ENCODE measurements at regions not wholly inside any gene's neighbourhood (a gene's known extent, or its start where the extent isn't known, plus 50 kb on each side); places are given as distances from the start of the nearest gene placed in this dataset.
A peak's percentile ranks its signal among the peaks of the same experiment; 100 is the strongest.
"Not testable (repeated sequence)": the region's sequence is repeated elsewhere in the genome, so short reads cannot be mapped to it uniquely, and the experiment has no call there.

DNA sequence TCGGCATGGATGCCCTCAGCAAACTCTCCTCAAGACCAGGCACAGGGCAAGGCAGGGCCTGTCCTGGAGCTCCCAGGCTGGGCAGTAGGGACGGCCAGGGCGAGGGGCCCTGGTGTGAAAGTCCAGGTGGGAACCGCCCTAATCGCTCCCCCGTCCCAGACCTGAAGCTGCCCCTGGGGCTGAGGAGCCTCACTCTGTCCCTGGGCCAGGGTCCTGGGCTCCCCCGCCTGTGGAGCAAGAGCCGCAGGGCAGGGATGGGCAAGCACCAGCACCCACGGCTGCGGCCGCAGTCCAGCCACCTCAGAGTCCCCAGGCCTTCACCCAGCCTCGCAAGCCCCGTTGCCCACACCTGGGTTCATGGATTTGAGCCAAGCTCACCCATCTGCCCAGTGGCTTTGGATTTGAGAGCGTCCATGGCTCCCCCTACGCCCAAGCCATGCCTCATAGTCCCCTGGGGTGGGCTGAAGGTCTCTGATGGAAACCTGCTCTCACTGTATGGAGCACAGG is 102.4 kb upstream of the C14orf180 start:
- Histone ChIP-seq H3K27ac (ENCODE audit: low read length) (no peak overlapping the region), H3K36me3 (ENCODE audit: control insufficient read depth, insufficient read depth, low read length) (no peaks in the 10 kb centered on the region), H3K4me1 (ENCODE audit: control insufficient read depth, insufficient read depth, low read length) (no peaks in the 10 kb centered on the region), H3K9me3 (replicated peaks; ENCODE audit: control insufficient read depth, low read depth, low read length) (peaks cover 6% of the 10 kb centered on the region), H3K4me3 (ENCODE audit: low read length) (no peak overlapping the region), H3K27me3 (ENCODE audit: control insufficient read depth, insufficient read depth, low read length) (peaks cover 28% of the 10 kb centered on the region)
- DNase-seq: no peak
- WGBS (ENCODE audit: insufficient coverage): 87% methylated on average over 13 of the region's 15 CpGs

DNA sequence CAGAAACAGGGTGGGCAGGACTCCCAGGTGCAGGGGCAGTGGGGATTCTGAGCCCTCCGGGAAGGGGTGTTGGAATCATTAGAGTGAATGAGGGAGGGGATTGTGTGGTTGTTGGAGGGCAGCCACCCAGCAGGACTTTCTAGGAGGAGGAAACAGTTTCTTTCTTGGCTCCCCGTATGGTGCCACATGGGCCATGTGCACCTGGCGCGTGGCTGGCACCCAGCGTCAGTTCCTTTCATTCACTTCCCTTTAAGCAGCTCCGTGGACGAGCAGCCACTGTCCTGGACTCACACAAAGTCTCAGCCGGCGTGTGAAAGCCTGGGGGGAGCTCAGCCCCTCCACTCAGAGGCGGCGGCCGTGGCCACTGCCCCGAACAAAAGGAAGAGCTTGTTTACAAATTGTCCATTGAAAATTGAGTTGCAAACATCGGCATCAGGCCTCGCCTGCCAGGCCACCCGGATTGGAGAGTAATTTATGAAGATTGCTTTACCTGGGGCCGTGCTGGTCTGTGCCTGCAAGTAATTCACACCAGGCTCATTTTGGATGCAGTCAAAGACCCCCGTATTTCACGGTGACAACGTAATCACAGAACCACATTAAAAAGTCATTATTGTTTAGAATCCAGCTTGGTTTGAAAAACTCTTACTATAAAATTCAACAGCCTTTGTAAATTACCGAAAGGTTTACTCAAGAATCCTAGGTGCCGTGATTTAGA is 101.7 kb upstream of the C14orf180 start:
- H3K9me3 ChIP-seq (replicated peaks; ENCODE audit: control insufficient read depth, low read depth, low read length): peaks cover 6% of the 10 kb centered on the region

DNA sequence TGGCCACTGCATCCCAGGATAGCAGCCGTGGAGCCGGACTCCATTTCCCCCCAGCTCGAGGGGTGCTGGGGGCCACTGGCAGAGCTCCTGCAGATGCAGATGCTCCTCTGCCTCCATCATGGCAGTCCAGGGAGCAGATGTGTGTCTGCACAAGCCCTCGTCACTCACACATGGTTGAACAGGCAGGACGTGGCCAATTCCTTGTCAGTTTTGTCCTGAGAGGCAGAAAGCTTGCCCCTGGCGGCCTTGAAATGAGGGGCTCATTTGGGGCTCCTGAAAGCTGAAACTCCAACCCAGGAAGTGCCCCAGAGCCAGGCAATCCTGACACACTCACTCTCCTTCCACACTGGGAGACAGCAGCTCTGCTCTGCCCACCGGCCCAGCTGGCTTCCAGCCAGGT is 100.9 kb upstream of the C14orf180 start:
- Histone ChIP-seq H3K9me3 (replicated peaks; ENCODE audit: control insufficient read depth, low read depth, low read length) (peaks cover 6% of the 10 kb centered on the region), H3K27ac (ENCODE audit: low read length) (no peak overlapping the region), H3K27me3 (ENCODE audit: control insufficient read depth, insufficient read depth, low read length) (peaks cover 29% of the 10 kb centered on the region), H3K4me3 (ENCODE audit: low read length) (no peak overlapping the region), H3K4me1 (ENCODE audit: control insufficient read depth, insufficient read depth, low read length) (no peaks in the 10 kb centered on the region), H3K36me3 (ENCODE audit: control insufficient read depth, insufficient read depth, low read length) (no peaks in the 10 kb centered on the region)
- DNase-seq: no peak
- 24% methylated on average over 7 of the region's 7 CpGs for WGBS (ENCODE audit: insufficient coverage)

More for the DNA sequence above, 101.7 kb upstream of the C14orf180 start:
- H3K36me3 ChIP-seq (ENCODE audit: control insufficient read depth, insufficient read depth, low read length): no peaks in the 10 kb centered on the region
- no peak overlapping the region for H3K27ac ChIP-seq (ENCODE audit: low read length)
- no peak for DNase-seq
- no peak overlapping the region for H3K4me3 ChIP-seq (ENCODE audit: low read length)
- WGBS (ENCODE audit: insufficient coverage): 22% methylated on average over 16 of the region's 22 CpGs
- H3K27me3 ChIP-seq (ENCODE audit: control insufficient read depth, insufficient read depth, low read length): peaks cover 28% of the 10 kb centered on the region
- no peaks in the 10 kb centered on the region for H3K4me1 ChIP-seq (ENCODE audit: control insufficient read depth, insufficient read depth, low read length)

- Histone ChIP-seq H3K9me3 (replicated peaks; ENCODE audit: control insufficient read depth, low read depth, low read length) (peaks cover 6% of the 10 kb centered on the region), H3K27ac (ENCODE audit: low read length) (no peak overlapping the region), H3K4me3 (ENCODE audit: low read length) (no peak overlapping the region), H3K27me3 (ENCODE audit: control insufficient read depth, insufficient read depth, low read length) (peaks cover 23% of the 10 kb centered on the region), H3K4me1 (ENCODE audit: control insufficient read depth, insufficient read depth, low read length) (no peaks in the 10 kb centered on the region), H3K36me3 (ENCODE audit: control insufficient read depth, insufficient read depth, low read length) (no peaks in the 10 kb centered on the region)
- WGBS (ENCODE audit: insufficient coverage): 83% methylated on average over 7 of the region's 10 CpGs
- no peak for DNase-seq
Measured at GRCh38 chr14:104479901-104480300, 99.7 kb upstream of the C14orf180 start.

GRCh38 chr14:104481323-104481722 is 98.2 kb upstream of the C14orf180 start:
- Histone ChIP-seq H3K9me3 (replicated peaks; ENCODE audit: control insufficient read depth, low read depth, low read length) (peaks cover 6% of the 10 kb centered on the region), H3K27ac (ENCODE audit: low read length) (no peak overlapping the region), H3K4me1 (ENCODE audit: control insufficient read depth, insufficient read depth, low read length) (no peaks in the 10 kb centered on the region), H3K4me3 (ENCODE audit: low read length) (no peak overlapping the region), H3K36me3 (ENCODE audit: control insufficient read depth, insufficient read depth, low read length) (no peaks in the 10 kb centered on the region), H3K27me3 (ENCODE audit: control insufficient read depth, insufficient read depth, low read length) (peaks cover 16% of the 10 kb centered on the region)
- no peak for DNase-seq
- WGBS (ENCODE audit: insufficient coverage): 92% methylated on average over 7 of the region's 10 CpGs

GRCh38 chr14:104482017-104482416 is 97.5 kb upstream of the C14orf180 start:
- H3K9me3 ChIP-seq (replicated peaks; ENCODE audit: control insufficient read depth, low read depth, low read length); H3K4me3 ChIP-seq (ENCODE audit: low read length); H3K4me1 ChIP-seq (ENCODE audit: control insufficient read depth, insufficient read depth, low read length); H3K36me3 ChIP-seq (ENCODE audit: control insufficient read depth, insufficient read depth, low read length); DNase-seq; H3K27ac ChIP-seq (ENCODE audit: low read length): not testable (repeated sequence)
- peaks cover 14% of the 10 kb centered on the region for H3K27me3 ChIP-seq (ENCODE audit: control insufficient read depth, insufficient read depth, low read length)
- WGBS (ENCODE audit: insufficient coverage): 74% methylated on average over 6 of the region's 9 CpGs

- H3K36me3 ChIP-seq (ENCODE audit: control insufficient read depth, insufficient read depth, low read length): no peaks in the 10 kb centered on the region
- H3K4me3 ChIP-seq (ENCODE audit: low read length): no peak overlapping the region
- peaks cover 5% of the 10 kb centered on the region for H3K27me3 ChIP-seq (ENCODE audit: control insufficient read depth, insufficient read depth, low read length)
- no peak for DNase-seq
- no peaks in the 10 kb centered on the region for H3K4me1 ChIP-seq (ENCODE audit: control insufficient read depth, insufficient read depth, low read length)
- peaks cover 4% of the 10 kb centered on the region for H3K9me3 ChIP-seq (replicated peaks; ENCODE audit: control insufficient read depth, low read depth, low read length)
- 84% methylated on average over 17 of the region's 18 CpGs for WGBS (ENCODE audit: insufficient coverage)
- H3K27ac ChIP-seq (ENCODE audit: low read length): no peak overlapping the region
Measured at GRCh38 chr14:104486222-104486923, 93.2 kb upstream of the C14orf180 start.

DNA sequence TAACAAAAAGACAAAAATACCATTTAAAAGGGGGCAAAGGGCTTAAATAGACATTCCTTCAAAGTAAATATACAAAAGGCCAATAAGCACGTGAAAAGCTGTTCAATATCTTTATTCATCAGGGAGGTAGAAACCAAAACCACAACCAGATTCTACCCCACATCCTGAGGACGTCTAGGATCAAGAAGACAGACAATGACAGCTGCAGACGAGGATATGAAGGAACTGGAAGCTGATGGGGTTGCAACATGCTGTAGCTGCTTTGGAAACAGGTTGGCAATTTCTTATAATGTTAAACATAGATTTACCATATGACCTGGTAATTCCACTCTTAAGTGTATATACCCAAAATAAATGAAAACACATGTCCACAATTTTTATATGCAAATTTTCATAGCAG is 85.1 kb upstream of the C14orf180 start:
- no CpG with 5 or more reads among the region's 3 CpGs for WGBS (ENCODE audit: insufficient coverage)
- Histone ChIP-seq H3K4me3 (ENCODE audit: low read length) (no peak overlapping the region), H3K36me3 (ENCODE audit: control insufficient read depth, insufficient read depth, low read length) (no peaks in the 10 kb centered on the region), H3K27me3 (ENCODE audit: control insufficient read depth, insufficient read depth, low read length) (no peaks in the 10 kb centered on the region), H3K27ac (ENCODE audit: low read length) (no peak overlapping the region), H3K9me3 (replicated peaks; ENCODE audit: control insufficient read depth, low read depth, low read length) (peaks cover 7% of the 10 kb centered on the region), H3K4me1 (ENCODE audit: control insufficient read depth, insufficient read depth, low read length) (no peaks in the 10 kb centered on the region)
- peak; percentile 11 for DNase-seq

GRCh38 chr14:104496095-104496494 is 83.5 kb upstream of the C14orf180 start:
- Histone ChIP-seq H3K27ac (ENCODE audit: low read length) (no peak overlapping the region), H3K36me3 (ENCODE audit: control insufficient read depth, insufficient read depth, low read length) (no peaks in the 10 kb centered on the region), H3K27me3 (ENCODE audit: control insufficient read depth, insufficient read depth, low read length) (peaks cover 2% of the 10 kb centered on the region), H3K9me3 (replicated peaks; ENCODE audit: control insufficient read depth, low read depth, low read length) (peaks cover 7% of the 10 kb centered on the region), H3K4me1 (ENCODE audit: control insufficient read depth, insufficient read depth, low read length) (no peaks in the 10 kb centered on the region), H3K4me3 (ENCODE audit: low read length) (no peak overlapping the region)
- WGBS (ENCODE audit: insufficient coverage): 57% methylated on average over 5 of the region's 6 CpGs
- no peak for DNase-seq

Measured in muscle of leg (tissue), 3 donors.